ENCODE measurements at regions not wholly inside any gene's neighbourhood (a gene's known extent, or its start where the extent isn't known, plus 50 kb on each side); places are given as distances from the start of the nearest gene placed in this dataset.
A peak's percentile ranks its signal among the peaks of the same experiment; 100 is the strongest.

GRCh38 chr7:106957766-106958165 lies 86.7 kb upstream of the PRKAR2B start:
- no peaks in the 10 kb centered on the region for H3K9me3 Mint-ChIP-seq (ENCODE audit: insufficient read depth)
- no peak overlapping the region for H3K4me3 Mint-ChIP-seq
- no peaks in the 10 kb centered on the region for H3K4me1 Mint-ChIP-seq (ENCODE audit: low read depth)
- ChIA-PET CTCF (no interaction called here), POLR2A (no interaction called here)
- no peak for ATAC-seq
- no peaks in the 10 kb centered on the region for H3K27me3 Mint-ChIP-seq (ENCODE audit: low read depth)
- H3K36me3 Mint-ChIP-seq (ENCODE audit: low read depth) = no peaks in the 10 kb centered on the region
- no peak overlapping the region for H3K27ac Mint-ChIP-seq
- no peak for DNase-seq

- ChIA-PET POLR2A (no interaction called here), CTCF (no interaction called here)
- DNase-seq (peak; percentile 22), ATAC-seq (no peak)
- H3K27ac Mint-ChIP-seq = no peak overlapping the region
- no peaks in the 10 kb centered on the region for H3K4me1 Mint-ChIP-seq (ENCODE audit: low read depth)
- no peaks in the 10 kb centered on the region for H3K36me3 Mint-ChIP-seq (ENCODE audit: low read depth)
- peaks cover 3% of the 10 kb centered on the region for H3K27me3 Mint-ChIP-seq (ENCODE audit: low read depth)
- H3K4me3 Mint-ChIP-seq = no peak overlapping the region
- no peaks in the 10 kb centered on the region for H3K9me3 Mint-ChIP-seq (ENCODE audit: insufficient read depth)
Observed at GRCh38 chr7:106959753-106960152, 84.8 kb upstream of the PRKAR2B start.

- H3K4me1 Mint-ChIP-seq (ENCODE audit: low read depth) = no peaks in the 10 kb centered on the region
- ATAC-seq (no peak), DNase-seq (no peak)
- no peak overlapping the region for H3K27ac Mint-ChIP-seq
- no peaks in the 10 kb centered on the region for H3K36me3 Mint-ChIP-seq (ENCODE audit: low read depth)
- peaks cover 3% of the 10 kb centered on the region for H3K27me3 Mint-ChIP-seq (ENCODE audit: low read depth)
- no peaks in the 10 kb centered on the region for H3K9me3 Mint-ChIP-seq (ENCODE audit: insufficient read depth)
- ChIA-PET POLR2A (no interaction called here), CTCF (interaction anchor here (0.8 to 1.1 kb wide), 2 partner anchors 15 to 185 kb away, joined by 3 read pairs; no protein-coding TSS in a partner anchor)
- no peak overlapping the region for H3K4me3 Mint-ChIP-seq
Observed at GRCh38 chr7:106962751-106963150, 81.8 kb upstream of the PRKAR2B start.

- Mint-ChIP-seq H3K9me3 (ENCODE audit: insufficient read depth) (no peaks in the 10 kb centered on the region), H3K27me3 (ENCODE audit: low read depth) (peaks cover 3% of the 10 kb centered on the region), H3K4me3 (no peak overlapping the region), H3K27ac (no peak overlapping the region), H3K4me1 (ENCODE audit: low read depth) (no peaks in the 10 kb centered on the region), H3K36me3 (ENCODE audit: low read depth) (no peaks in the 10 kb centered on the region)
- POLR2A ChIA-PET = no interaction called here
- ATAC-seq (no peak), DNase-seq (no peak)
- CTCF ChIA-PET = no interaction called here
Observed at GRCh38 chr7:106964466-106964865, 80.0 kb upstream of the PRKAR2B start.

GRCh38 chr7:106965108-106965507 lies 79.4 kb upstream of the PRKAR2B start:
- Mint-ChIP-seq H3K4me1 (ENCODE audit: low read depth) (no peaks in the 10 kb centered on the region), H3K4me3 (no peak overlapping the region), H3K36me3 (ENCODE audit: low read depth) (no peaks in the 10 kb centered on the region), H3K9me3 (ENCODE audit: insufficient read depth) (no peaks in the 10 kb centered on the region), H3K27ac (no peak overlapping the region), H3K27me3 (ENCODE audit: low read depth) (peaks cover 3% of the 10 kb centered on the region)
- CTCF ChIA-PET = no interaction called here
- no peak for ATAC-seq
- no peak for DNase-seq
- POLR2A ChIA-PET = no interaction called here

GRCh38 chr7:106966121-106966520 lies 78.4 kb upstream of the PRKAR2B start:
- Mint-ChIP-seq H3K27ac (no peak overlapping the region), H3K4me3 (no peak overlapping the region)
- POLR2A ChIA-PET = no interaction called here

GRCh38 chr7:106968160-106968559 lies 76.3 kb upstream of the PRKAR2B start:
- no peak for DNase-seq
- Mint-ChIP-seq H3K4me3 (no peak overlapping the region), H3K36me3 (ENCODE audit: low read depth) (no peaks in the 10 kb centered on the region), H3K27ac (no peak overlapping the region), H3K9me3 (ENCODE audit: insufficient read depth) (no peaks in the 10 kb centered on the region), H3K27me3 (ENCODE audit: low read depth) (peaks cover 4% of the 10 kb centered on the region), H3K4me1 (ENCODE audit: low read depth) (no peaks in the 10 kb centered on the region)
- POLR2A ChIA-PET = no interaction called here
- CTCF ChIA-PET = no interaction called here
- no peak for ATAC-seq

More at GRCh38 chr7:106966121-106966520, 78.4 kb upstream of the PRKAR2B start:
- peaks cover 6% of the 10 kb centered on the region for H3K27me3 Mint-ChIP-seq (ENCODE audit: low read depth)
- DNase-seq (no peak), ATAC-seq (no peak)
- H3K4me1 Mint-ChIP-seq (ENCODE audit: low read depth) = no peaks in the 10 kb centered on the region
- H3K9me3 Mint-ChIP-seq (ENCODE audit: insufficient read depth) = no peaks in the 10 kb centered on the region
- CTCF ChIA-PET = no interaction called here
- no peaks in the 10 kb centered on the region for H3K36me3 Mint-ChIP-seq (ENCODE audit: low read depth)

GRCh38 chr7:106978425-106979420 lies 65.8 kb upstream of the PRKAR2B start:
- H3K27ac Mint-ChIP-seq = no peak overlapping the region
- H3K9me3 Mint-ChIP-seq (ENCODE audit: insufficient read depth) = no peaks in the 10 kb centered on the region
- CTCF ChIA-PET = no interaction called here
- no peak overlapping the region for H3K4me3 Mint-ChIP-seq
- H3K4me1 Mint-ChIP-seq (ENCODE audit: low read depth) = no peaks in the 10 kb centered on the region
- H3K36me3 Mint-ChIP-seq (ENCODE audit: low read depth) = no peaks in the 10 kb centered on the region
- H3K27me3 Mint-ChIP-seq (ENCODE audit: low read depth) = no peaks in the 10 kb centered on the region
- ATAC-seq (no peak), DNase-seq (no peak)
- POLR2A ChIA-PET = no interaction called here

GRCh38 chr7:106979551-106980357 lies 64.8 kb upstream of the PRKAR2B start:
- Mint-ChIP-seq H3K9me3 (ENCODE audit: insufficient read depth) (no peaks in the 10 kb centered on the region), H3K27ac (no peak overlapping the region), H3K36me3 (ENCODE audit: low read depth) (no peaks in the 10 kb centered on the region), H3K4me3 (no peak overlapping the region), H3K4me1 (ENCODE audit: low read depth) (no peaks in the 10 kb centered on the region), H3K27me3 (ENCODE audit: low read depth) (no peaks in the 10 kb centered on the region)
- ChIA-PET CTCF (no interaction called here), POLR2A (no interaction called here)
- no peak for DNase-seq
- no peak for ATAC-seq

GRCh38 chr7:106980358-106980685 lies 64.2 kb upstream of the PRKAR2B start:
- CTCF ChIA-PET = no interaction called here
- POLR2A ChIA-PET = no interaction called here
- H3K4me1 Mint-ChIP-seq (ENCODE audit: low read depth) = no peaks in the 10 kb centered on the region
- H3K36me3 Mint-ChIP-seq (ENCODE audit: low read depth) = no peaks in the 10 kb centered on the region
- no peaks in the 10 kb centered on the region for H3K9me3 Mint-ChIP-seq (ENCODE audit: insufficient read depth)
- ATAC-seq (no peak), DNase-seq (no peak)
- H3K27ac Mint-ChIP-seq = no peak overlapping the region
- no peak overlapping the region for H3K4me3 Mint-ChIP-seq
- no peaks in the 10 kb centered on the region for H3K27me3 Mint-ChIP-seq (ENCODE audit: low read depth)

- CTCF ChIA-PET = no interaction called here
- Mint-ChIP-seq H3K4me1 (ENCODE audit: low read depth) (no peaks in the 10 kb centered on the region), H3K27me3 (ENCODE audit: low read depth) (no peaks in the 10 kb centered on the region), H3K4me3 (no peak overlapping the region), H3K36me3 (ENCODE audit: low read depth) (no peaks in the 10 kb centered on the region), H3K9me3 (ENCODE audit: insufficient read depth) (no peaks in the 10 kb centered on the region), H3K27ac (no peak overlapping the region)
- DNase-seq (no peak), ATAC-seq (no peak)
- POLR2A ChIA-PET = no interaction called here
Observed at GRCh38 chr7:106982415-106982814, 62.1 kb upstream of the PRKAR2B start.

GRCh38 chr7:106984034-106984433 lies 60.5 kb upstream of the PRKAR2B start:
- H3K36me3 Mint-ChIP-seq (ENCODE audit: low read depth) = no peaks in the 10 kb centered on the region

More at GRCh38 chr7:106984034-106984433, 60.5 kb upstream of the PRKAR2B start:
- DNase-seq (no peak), ATAC-seq (no peak)
- POLR2A ChIA-PET = no interaction called here
- Mint-ChIP-seq H3K9me3 (ENCODE audit: insufficient read depth) (no peaks in the 10 kb centered on the region), H3K27me3 (ENCODE audit: low read depth) (no peaks in the 10 kb centered on the region), H3K4me1 (ENCODE audit: low read depth) (no peaks in the 10 kb centered on the region), H3K27ac (no peak overlapping the region), H3K4me3 (no peak overlapping the region)
- CTCF ChIA-PET = no interaction called here

All from activated CD8-positive, alpha-beta T cell treated with anti-CD3 and anti-CD28 coated beads, Interleukin-2, amount 10 ng/mL, durations not matched to agents 7 days and 5 days (primary cell).